ENCODE measurements at regions not wholly inside any gene's neighbourhood (a gene's known extent, or its start where the extent isn't known, plus 50 kb on each side); places are given as distances from the start of the nearest gene placed in this dataset.
"Not testable (repeated sequence)": the region's sequence is repeated elsewhere in the genome, so short reads cannot be mapped to it uniquely, and the experiment has no call there.

DNA sequence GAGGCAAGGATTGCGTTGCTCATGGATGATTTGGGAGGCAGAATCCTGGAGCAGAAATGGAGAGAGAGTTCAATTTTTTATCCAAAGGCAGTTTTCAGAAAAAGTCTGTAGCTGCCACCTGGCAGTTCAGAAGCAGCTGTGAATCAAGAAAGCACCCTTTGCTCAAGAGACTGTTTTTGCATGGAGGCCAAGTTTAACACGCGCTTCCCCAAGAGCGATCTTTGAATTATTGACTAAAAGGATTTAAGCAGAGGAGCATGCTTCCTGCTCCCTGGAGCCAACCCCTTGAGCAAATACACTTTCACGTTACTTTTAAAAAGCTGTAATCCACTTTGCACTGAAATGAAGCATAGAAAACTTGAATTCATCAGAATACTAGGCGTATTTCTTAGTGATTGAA, 252.4 kb downstream of the RNF144A start:
- H3K4me1 Mint-ChIP-seq (ENCODE audit: unreplicated experiment): peaks cover 4% of the 10 kb centered on the region
- no peaks in the 10 kb centered on the region for H3K27me3 Mint-ChIP-seq
- TF ChIP-seq CTCF (conservative IDR thresholded peaks at IDR 0.05): no peak
- DNase-seq (ENCODE audit: extremely low spot score, unreplicated experiment): no peak
- no peak overlapping the region for H3K4me3 Mint-ChIP-seq
- no peak overlapping the region for H3K27ac Mint-ChIP-seq
- no peaks in the 10 kb centered on the region for H3K36me3 Mint-ChIP-seq
- no peaks in the 10 kb centered on the region for H3K9me3 Mint-ChIP-seq

- not testable (repeated sequence) for H3K27me3 Mint-ChIP-seq; H3K9me3 Mint-ChIP-seq; H3K27ac Mint-ChIP-seq; H3K4me3 Mint-ChIP-seq; H3K36me3 Mint-ChIP-seq; DNase-seq (ENCODE audit: extremely low spot score, unreplicated experiment)
- peaks cover 13% of the 10 kb centered on the region for H3K4me1 Mint-ChIP-seq (ENCODE audit: unreplicated experiment)
Measured at GRCh38 chr2:7178996-7179395, 261.8 kb downstream of the RNF144A start.

DNA sequence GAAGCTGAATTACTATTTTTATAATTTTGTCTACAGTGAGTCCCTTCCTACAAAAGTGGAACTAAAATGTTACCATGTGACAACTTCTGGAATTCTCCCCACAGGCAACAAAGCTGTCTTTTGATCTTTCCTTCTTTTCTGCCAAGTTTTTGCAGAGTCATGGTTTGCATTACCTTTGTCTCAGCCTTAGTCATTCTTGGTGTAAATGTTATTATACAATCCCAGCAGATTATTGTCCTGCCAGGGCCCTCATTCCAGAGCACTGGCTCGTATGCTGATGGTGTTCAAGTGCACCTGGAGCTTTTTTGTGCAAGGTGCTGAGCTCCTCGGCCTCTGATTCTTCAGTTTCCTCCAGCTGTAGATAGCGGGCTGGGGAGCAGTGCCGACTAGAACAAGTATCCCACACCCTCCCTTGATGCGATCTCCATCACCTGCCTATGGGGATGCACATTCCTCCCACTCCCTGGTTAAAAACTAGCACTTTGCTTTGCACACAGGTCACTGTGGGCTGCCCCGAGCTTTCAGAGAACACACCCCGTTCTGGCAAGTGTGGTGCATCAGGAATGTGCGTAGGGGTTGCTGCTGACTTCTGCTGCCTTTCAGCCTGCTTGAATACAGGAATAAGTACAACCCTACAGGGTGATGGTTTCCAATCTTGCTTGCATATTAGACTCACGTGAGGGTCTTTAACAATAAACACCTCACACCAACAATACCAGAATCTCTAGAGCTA, 263.6 kb downstream of the RNF144A start:
- no peak for TF ChIP-seq CTCF (conservative IDR thresholded peaks at IDR 0.05)
- H3K27me3 Mint-ChIP-seq: no peaks in the 10 kb centered on the region
- peaks cover 13% of the 10 kb centered on the region for H3K4me1 Mint-ChIP-seq (ENCODE audit: unreplicated experiment)
- peak overlapping the region; percentile 66 for H3K27ac Mint-ChIP-seq
- no peak overlapping the region for H3K4me3 Mint-ChIP-seq
- H3K36me3 Mint-ChIP-seq: no peaks in the 10 kb centered on the region
- no peaks in the 10 kb centered on the region for H3K9me3 Mint-ChIP-seq
- DNase-seq (ENCODE audit: extremely low spot score, unreplicated experiment): no peak

DNA sequence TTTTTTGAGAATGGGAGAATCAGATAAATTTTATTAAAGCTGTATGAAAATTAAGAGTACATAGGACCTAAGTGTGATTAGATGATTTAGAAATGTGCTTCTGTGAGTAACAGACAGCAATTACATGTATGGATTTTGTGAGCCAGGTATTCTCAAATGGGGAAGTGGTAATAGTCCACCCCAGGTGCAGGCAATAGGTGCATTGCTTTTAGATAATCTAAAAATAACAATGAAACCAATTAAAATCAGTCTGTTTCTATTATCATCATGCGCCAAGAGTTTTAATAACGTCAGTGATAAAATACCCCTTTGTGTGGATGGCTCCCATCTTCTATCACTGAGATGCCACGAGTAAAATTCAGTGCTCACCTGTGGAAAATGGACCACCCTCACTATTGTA, 265.3 kb downstream of the RNF144A start:
- H3K27ac Mint-ChIP-seq: no peak overlapping the region

DNA sequence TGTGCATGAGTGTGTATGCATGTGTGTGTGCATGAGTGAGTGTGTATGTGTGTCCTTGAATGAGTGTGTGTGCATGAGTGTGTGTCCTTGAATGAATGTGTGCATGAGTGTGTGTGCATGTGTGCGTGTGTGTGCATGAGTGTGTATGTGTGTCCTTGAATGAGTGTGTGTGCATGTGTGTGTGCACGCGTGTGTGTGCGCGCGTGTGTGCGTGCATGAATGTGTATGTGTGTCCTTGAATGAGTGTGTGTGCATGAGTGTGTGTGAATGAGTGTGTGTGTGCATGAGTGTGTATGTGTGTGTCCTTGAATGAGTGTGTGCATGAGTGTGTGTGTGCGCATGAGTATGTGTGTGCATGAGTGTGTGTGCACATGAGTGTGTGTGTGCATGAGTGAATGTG, 271.9 kb downstream of the RNF144A start:
- no peak for DNase-seq (ENCODE audit: extremely low spot score, unreplicated experiment)
- no peaks in the 10 kb centered on the region for H3K27me3 Mint-ChIP-seq
- no peak overlapping the region for H3K27ac Mint-ChIP-seq
- H3K4me1 Mint-ChIP-seq (ENCODE audit: unreplicated experiment): peaks cover 13% of the 10 kb centered on the region
- no peak for TF ChIP-seq CTCF (conservative IDR thresholded peaks at IDR 0.05)
- H3K9me3 Mint-ChIP-seq: no peaks in the 10 kb centered on the region
- no peak overlapping the region for H3K4me3 Mint-ChIP-seq
- no peaks in the 10 kb centered on the region for H3K36me3 Mint-ChIP-seq

More for the DNA sequence above, 265.3 kb downstream of the RNF144A start:
- Mint-ChIP-seq H3K36me3 (no peaks in the 10 kb centered on the region), H3K9me3 (no peaks in the 10 kb centered on the region), H3K4me3 (no peak overlapping the region), H3K4me1 (ENCODE audit: unreplicated experiment) (peaks cover 13% of the 10 kb centered on the region), H3K27me3 (no peaks in the 10 kb centered on the region)
- TF ChIP-seq CTCF (conservative IDR thresholded peaks at IDR 0.05): no peak
- no peak for DNase-seq (ENCODE audit: extremely low spot score, unreplicated experiment)

DNA sequence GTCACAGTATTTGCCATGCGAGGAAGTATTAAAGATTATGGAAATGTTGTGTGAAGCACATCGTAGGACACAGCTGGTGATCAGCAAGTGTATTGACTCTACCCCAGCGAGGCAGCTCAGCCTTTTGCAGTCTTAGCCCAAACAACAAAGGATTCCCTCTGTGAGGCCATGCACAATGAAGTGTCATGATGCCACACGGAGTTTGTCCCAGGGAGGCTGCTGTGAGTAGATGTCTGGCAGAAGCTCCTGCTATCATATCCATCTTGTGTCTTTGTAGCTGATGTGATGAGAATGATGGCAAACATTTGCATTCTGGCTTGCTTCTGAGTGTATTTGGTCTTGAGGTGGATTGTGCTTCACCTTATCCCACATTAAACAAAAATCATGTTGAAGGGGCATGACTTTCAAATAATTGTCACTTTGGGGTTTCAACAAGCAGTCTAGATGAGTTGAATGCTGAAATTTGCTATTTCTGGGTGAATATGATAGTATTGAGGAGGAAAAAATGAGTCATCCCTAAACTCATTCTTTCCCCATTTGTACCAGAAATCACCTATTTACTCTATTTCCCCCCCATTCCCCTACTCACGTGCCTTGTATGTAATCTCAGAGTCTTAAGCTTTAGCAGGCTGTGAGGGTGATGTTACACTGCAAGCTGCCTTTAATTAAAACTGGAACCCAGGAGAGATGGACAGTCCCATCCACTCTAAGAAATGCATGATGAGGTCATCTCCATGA, 273.5 kb downstream of the RNF144A start:
- no peak for DNase-seq (ENCODE audit: extremely low spot score, unreplicated experiment)
- H3K4me1 Mint-ChIP-seq (ENCODE audit: unreplicated experiment): peaks cover 13% of the 10 kb centered on the region
- H3K36me3 Mint-ChIP-seq: no peaks in the 10 kb centered on the region
- no peak for TF ChIP-seq CTCF (conservative IDR thresholded peaks at IDR 0.05)
- no peaks in the 10 kb centered on the region for H3K27me3 Mint-ChIP-seq
- H3K4me3 Mint-ChIP-seq: no peak overlapping the region
- no peak overlapping the region for H3K27ac Mint-ChIP-seq
- no peaks in the 10 kb centered on the region for H3K9me3 Mint-ChIP-seq

Measured in type B pancreatic cell (in vitro differentiated cells).